ENCODE measurements at regions not wholly inside any gene's neighbourhood (a gene's known extent, or its start where the extent isn't known, plus 50 kb on each side); places are given as distances from the start of the nearest gene placed in this dataset.

DNA sequence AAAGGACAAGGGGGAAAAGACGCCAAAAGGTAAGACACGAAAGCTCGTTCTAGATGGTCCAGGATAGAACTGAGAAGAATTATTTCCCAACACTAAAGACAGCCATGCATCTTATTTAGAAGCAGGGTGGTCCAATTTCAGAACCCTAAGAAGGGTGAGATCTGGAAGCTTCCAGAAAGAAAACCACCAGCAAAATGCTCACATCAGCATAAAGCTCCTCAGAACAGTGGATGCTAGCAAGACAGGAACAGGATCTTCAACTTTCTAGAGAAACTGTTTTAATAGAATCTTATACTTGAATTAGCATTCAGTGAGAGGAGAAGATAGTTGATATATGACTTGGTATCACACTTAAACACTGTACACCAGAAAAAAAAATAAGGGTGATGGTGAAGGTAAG is 101.5 kb downstream of the ZFP64 start:
- Histone ChIP-seq H3F3A (ENCODE audit: insufficient read depth, low read length, poor library complexity, severe bottlenecking) (no peaks in the 10 kb centered on the region), H3K4me3 (ENCODE audit: low read length) (no peak overlapping the region), H3K27me3 (ENCODE audit: insufficient read depth, low read depth, low read length) (no peaks in the 10 kb centered on the region), H2AFZ (ENCODE audit: low read depth, low read length) (no peak overlapping the region), H3K4me2 (ENCODE audit: low read length) (no peak overlapping the region), H3K9me2 (ENCODE audit: insufficient read depth, low read length) (no peaks in the 10 kb centered on the region), H4K20me1 (ENCODE audit: insufficient read depth) (no peaks in the 10 kb centered on the region), H3K9ac (ENCODE audit: low read length) (no peak overlapping the region), H3K79me2 (replicated peaks; ENCODE audit: insufficient read depth, low read length) (no peaks in the 10 kb centered on the region), H3K36me3 (ENCODE audit: insufficient read depth, low read length) (no peaks in the 10 kb centered on the region), H3K9me3 (ENCODE audit: low read length) (no peaks in the 10 kb centered on the region), H3K27ac (ENCODE audit: low read length) (no peak overlapping the region)
- no peak for TF ChIP-seq SMC3 (conservative IDR thresholded peaks at IDR 0.05; ENCODE audit: poor library complexity)
- no peak for TF ChIP-seq RAD21 (conservative IDR thresholded peaks at IDR 0.05)
- TF ChIP-seq EZH2 (IDR thresholded peaks at IDR 0.05; ENCODE audit: borderline replicate concordance, insufficient read depth, low read length, poor library complexity, severe bottlenecking) = no peak
- TF ChIP-seq EP300 (conservative IDR thresholded peaks at IDR 0.05; ENCODE audit: poor library complexity, severe bottlenecking) = no peak
- TF ChIP-seq, protein P1, sequence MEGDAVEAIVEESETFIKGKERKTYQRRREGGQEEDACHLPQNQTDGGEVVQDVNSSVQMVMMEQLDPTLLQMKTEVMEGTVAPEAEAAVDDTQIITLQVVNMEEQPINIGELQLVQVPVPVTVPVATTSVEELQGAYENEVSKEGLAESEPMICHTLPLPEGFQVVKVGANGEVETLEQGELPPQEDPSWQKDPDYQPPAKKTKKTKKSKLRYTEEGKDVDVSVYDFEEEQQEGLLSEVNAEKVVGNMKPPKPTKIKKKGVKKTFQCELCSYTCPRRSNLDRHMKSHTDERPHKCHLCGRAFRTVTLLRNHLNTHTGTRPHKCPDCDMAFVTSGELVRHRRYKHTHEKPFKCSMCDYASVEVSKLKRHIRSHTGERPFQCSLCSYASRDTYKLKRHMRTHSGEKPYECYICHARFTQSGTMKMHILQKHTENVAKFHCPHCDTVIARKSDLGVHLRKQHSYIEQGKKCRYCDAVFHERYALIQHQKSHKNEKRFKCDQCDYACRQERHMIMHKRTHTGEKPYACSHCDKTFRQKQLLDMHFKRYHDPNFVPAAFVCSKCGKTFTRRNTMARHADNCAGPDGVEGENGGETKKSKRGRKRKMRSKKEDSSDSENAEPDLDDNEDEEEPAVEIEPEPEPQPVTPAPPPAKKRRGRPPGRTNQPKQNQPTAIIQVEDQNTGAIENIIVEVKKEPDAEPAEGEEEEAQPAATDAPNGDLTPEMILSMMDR (IDR thresholded peaks at IDR 0.05; ENCODE audit: poor library complexity, severe bottlenecking) = no peak
- TF ChIP-seq, protein P2, sequence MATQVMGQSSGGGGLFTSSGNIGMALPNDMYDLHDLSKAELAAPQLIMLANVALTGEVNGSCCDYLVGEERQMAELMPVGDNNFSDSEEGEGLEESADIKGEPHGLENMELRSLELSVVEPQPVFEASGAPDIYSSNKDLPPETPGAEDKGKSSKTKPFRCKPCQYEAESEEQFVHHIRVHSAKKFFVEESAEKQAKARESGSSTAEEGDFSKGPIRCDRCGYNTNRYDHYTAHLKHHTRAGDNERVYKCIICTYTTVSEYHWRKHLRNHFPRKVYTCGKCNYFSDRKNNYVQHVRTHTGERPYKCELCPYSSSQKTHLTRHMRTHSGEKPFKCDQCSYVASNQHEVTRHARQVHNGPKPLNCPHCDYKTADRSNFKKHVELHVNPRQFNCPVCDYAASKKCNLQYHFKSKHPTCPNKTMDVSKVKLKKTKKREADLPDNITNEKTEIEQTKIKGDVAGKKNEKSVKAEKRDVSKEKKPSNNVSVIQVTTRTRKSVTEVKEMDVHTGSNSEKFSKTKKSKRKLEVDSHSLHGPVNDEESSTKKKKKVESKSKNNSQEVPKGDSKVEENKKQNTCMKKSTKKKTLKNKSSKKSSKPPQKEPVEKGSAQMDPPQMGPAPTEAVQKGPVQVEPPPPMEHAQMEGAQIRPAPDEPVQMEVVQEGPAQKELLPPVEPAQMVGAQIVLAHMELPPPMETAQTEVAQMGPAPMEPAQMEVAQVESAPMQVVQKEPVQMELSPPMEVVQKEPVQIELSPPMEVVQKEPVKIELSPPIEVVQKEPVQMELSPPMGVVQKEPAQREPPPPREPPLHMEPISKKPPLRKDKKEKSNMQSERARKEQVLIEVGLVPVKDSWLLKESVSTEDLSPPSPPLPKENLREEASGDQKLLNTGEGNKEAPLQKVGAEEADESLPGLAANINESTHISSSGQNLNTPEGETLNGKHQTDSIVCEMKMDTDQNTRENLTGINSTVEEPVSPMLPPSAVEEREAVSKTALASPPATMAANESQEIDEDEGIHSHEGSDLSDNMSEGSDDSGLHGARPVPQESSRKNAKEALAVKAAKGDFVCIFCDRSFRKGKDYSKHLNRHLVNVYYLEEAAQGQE (IDR thresholded peaks at IDR 0.05; ENCODE audit: borderline replicate concordance) = no peak
- TF ChIP-seq TAF1 (IDR thresholded peaks at IDR 0.05; ENCODE audit: low read depth) = no peak
- TF ChIP-seq POLR2AphosphoS5 (IDR thresholded peaks at IDR 0.05) = no peak
- no peak for TF ChIP-seq MXI1 (conservative IDR thresholded peaks at IDR 0.05; ENCODE audit: poor library complexity, severe bottlenecking)

- Histone ChIP-seq H2AFZ (ENCODE audit: low read depth, low read length) (no peak overlapping the region), H3K9ac (ENCODE audit: low read length) (no peak overlapping the region)
- TF ChIP-seq MXI1 (conservative IDR thresholded peaks at IDR 0.05; ENCODE audit: poor library complexity, severe bottlenecking) (no peak), TAF1 (IDR thresholded peaks at IDR 0.05; ENCODE audit: low read depth) (no peak)
Measured at GRCh38 chr20:52087471-52087870, 104.1 kb downstream of the ZFP64 start.

DNA sequence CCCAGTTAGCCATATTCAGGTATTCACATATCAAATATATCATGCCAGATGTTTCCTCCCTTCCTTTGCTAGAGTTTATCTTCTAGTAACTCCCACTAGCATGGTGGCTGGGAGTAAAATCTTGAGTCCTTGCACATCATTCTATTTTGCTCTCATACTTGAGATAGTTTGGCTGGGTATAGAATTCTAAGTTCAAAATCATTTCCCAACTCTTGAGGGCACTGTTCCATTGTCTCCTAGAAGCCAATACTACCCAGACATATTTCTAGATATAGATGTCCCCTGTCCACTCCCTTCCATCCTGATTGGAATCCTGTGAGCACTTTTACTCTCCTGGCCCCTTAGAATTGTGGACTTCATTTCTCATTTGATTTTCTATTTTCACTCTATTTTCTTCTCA is 104.7 kb downstream of the ZFP64 start:
- TF ChIP-seq SMC3 (conservative IDR thresholded peaks at IDR 0.05; ENCODE audit: poor library complexity) (no peak), POLR2AphosphoS5 (IDR thresholded peaks at IDR 0.05) (no peak)
- H3F3A ChIP-seq (ENCODE audit: insufficient read depth, low read length, poor library complexity, severe bottlenecking) = no peaks in the 10 kb centered on the region
- no peaks in the 10 kb centered on the region for H3K9me3 ChIP-seq (ENCODE audit: low read length)
- no peaks in the 10 kb centered on the region for H3K36me3 ChIP-seq (ENCODE audit: insufficient read depth, low read length)
- no peak overlapping the region for H3K27ac ChIP-seq (ENCODE audit: low read length)
- no peaks in the 10 kb centered on the region for H4K20me1 ChIP-seq (ENCODE audit: insufficient read depth)
- no peak overlapping the region for H3K9ac ChIP-seq (ENCODE audit: low read length)
- H2AFZ ChIP-seq (ENCODE audit: low read depth, low read length) = no peak overlapping the region
- no peaks in the 10 kb centered on the region for H3K27me3 ChIP-seq (ENCODE audit: insufficient read depth, low read depth, low read length)
- H3K79me2 ChIP-seq (replicated peaks; ENCODE audit: insufficient read depth, low read length) = no peaks in the 10 kb centered on the region
- H3K4me3 ChIP-seq (ENCODE audit: low read length) = no peak overlapping the region
- no peak overlapping the region for H3K4me2 ChIP-seq (ENCODE audit: low read length)
- no peaks in the 10 kb centered on the region for H3K9me2 ChIP-seq (ENCODE audit: insufficient read depth, low read length)

More at GRCh38 chr20:52087471-52087870, 104.1 kb downstream of the ZFP64 start:
- H3K4me3 ChIP-seq (ENCODE audit: low read length) = no peak overlapping the region
- H3K27ac ChIP-seq (ENCODE audit: low read length) = no peak overlapping the region
- no peaks in the 10 kb centered on the region for H3K9me3 ChIP-seq (ENCODE audit: low read length)
- no peaks in the 10 kb centered on the region for H3F3A ChIP-seq (ENCODE audit: insufficient read depth, low read length, poor library complexity, severe bottlenecking)
- H4K20me1 ChIP-seq (ENCODE audit: insufficient read depth) = no peaks in the 10 kb centered on the region
- no peak overlapping the region for H3K4me2 ChIP-seq (ENCODE audit: low read length)
- no peaks in the 10 kb centered on the region for H3K27me3 ChIP-seq (ENCODE audit: insufficient read depth, low read depth, low read length)
- no peaks in the 10 kb centered on the region for H3K36me3 ChIP-seq (ENCODE audit: insufficient read depth, low read length)
- H3K9me2 ChIP-seq (ENCODE audit: insufficient read depth, low read length) = no peaks in the 10 kb centered on the region
- H3K79me2 ChIP-seq (replicated peaks; ENCODE audit: insufficient read depth, low read length) = no peaks in the 10 kb centered on the region

Data from neural cell (in vitro differentiated cells).